ENCODE measurements at regions not wholly inside any gene's neighbourhood (a gene's known extent, or its start where the extent isn't known, plus 50 kb on each side); places are given as distances from the start of the nearest gene placed in this dataset.

DNA sequence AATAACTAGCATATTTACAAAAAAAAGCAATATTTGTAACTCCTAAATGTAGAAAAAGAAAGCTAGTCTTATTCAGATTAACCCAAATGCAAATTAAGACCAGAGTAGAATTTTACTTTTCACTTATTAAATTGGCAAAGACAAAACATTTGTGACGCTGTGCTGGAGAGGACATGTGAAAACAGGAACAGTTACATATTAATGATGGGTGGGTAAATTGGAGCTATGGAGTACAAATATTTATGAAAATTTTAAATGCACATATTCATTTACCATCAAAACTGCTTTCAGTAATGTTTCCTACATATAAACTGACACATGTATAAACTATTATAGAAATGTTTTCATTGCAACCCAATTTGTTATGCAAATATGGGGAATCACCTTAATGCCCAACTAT, 278.9 kb upstream of the POU1F1 start:
- H3K9me3 ChIP-seq, result no peaks in the 10 kb centered on the region
- intact Hi-C loops (cut with DNase I), result no loop called here
- WGBS, result 35% methylated on average over 1 of the region's 1 CpG
- TF ChIP-seq EP300 (IDR thresholded peaks at IDR 0.05) (no peak), POLR2AphosphoS5 (IDR thresholded peaks at IDR 0.05) (no peak), POLR2A (IDR thresholded peaks at IDR 0.05; ENCODE audit: low read depth) (no peak)
- TF ChIP-seq, protein P1, sequence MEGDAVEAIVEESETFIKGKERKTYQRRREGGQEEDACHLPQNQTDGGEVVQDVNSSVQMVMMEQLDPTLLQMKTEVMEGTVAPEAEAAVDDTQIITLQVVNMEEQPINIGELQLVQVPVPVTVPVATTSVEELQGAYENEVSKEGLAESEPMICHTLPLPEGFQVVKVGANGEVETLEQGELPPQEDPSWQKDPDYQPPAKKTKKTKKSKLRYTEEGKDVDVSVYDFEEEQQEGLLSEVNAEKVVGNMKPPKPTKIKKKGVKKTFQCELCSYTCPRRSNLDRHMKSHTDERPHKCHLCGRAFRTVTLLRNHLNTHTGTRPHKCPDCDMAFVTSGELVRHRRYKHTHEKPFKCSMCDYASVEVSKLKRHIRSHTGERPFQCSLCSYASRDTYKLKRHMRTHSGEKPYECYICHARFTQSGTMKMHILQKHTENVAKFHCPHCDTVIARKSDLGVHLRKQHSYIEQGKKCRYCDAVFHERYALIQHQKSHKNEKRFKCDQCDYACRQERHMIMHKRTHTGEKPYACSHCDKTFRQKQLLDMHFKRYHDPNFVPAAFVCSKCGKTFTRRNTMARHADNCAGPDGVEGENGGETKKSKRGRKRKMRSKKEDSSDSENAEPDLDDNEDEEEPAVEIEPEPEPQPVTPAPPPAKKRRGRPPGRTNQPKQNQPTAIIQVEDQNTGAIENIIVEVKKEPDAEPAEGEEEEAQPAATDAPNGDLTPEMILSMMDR (IDR thresholded peaks at IDR 0.05), result no peak
- no peak overlapping the region for H3K4me3 ChIP-seq
- no peaks in the 10 kb centered on the region for H3K36me3 ChIP-seq
- DNase-seq (ENCODE audit: extremely low spot score), result no peak
- H3K4me1 ChIP-seq, result no peaks in the 10 kb centered on the region
- H3K27ac ChIP-seq (replicated peaks in 1 of 4), result no peak overlapping the region
- H3K27me3 ChIP-seq, result no peaks in the 10 kb centered on the region

- H3K36me3 ChIP-seq, result no peaks in the 10 kb centered on the region
- no peaks in the 10 kb centered on the region for H3K27me3 ChIP-seq
- no peak for TF ChIP-seq POLR2A (IDR thresholded peaks at IDR 0.05; ENCODE audit: low read depth)
- no peak for TF ChIP-seq EP300 (IDR thresholded peaks at IDR 0.05)
- TF ChIP-seq, protein P1 (IDR thresholded peaks at IDR 0.05), result no peak
- no peak for TF ChIP-seq POLR2AphosphoS5 (IDR thresholded peaks at IDR 0.05)
- intact Hi-C loops (cut with DNase I), result no loop called here
- H3K4me3 ChIP-seq, result no peak overlapping the region
- no peaks in the 10 kb centered on the region for H3K9me3 ChIP-seq
- 71% methylated on average over 3 of the region's 3 CpGs for WGBS
- H3K4me1 ChIP-seq, result no peaks in the 10 kb centered on the region
- no peak for DNase-seq (ENCODE audit: extremely low spot score)
- no peak overlapping the region for H3K27ac ChIP-seq (replicated peaks in 1 of 4)
Measured at GRCh38 chr3:87553058-87553457, 276.7 kb upstream of the POU1F1 start.

DNA sequence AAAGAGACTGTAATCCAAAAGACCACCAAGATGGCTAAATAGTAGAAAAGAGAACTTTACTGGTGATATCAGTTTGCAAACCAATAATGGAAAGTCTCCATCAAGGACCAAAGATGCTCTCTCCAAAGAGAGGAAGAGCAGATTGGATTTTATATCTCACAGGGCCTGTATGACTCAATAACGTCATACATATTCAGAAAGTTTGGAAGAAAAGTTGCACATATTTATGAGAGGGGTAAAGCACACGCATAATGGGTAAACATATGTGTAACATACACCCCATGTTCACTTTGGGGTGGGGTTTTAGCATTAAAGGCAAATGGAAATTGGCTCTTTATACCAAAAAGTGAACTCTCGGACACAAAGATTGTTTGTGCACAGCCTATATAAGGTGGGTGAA, 274.5 kb upstream of the POU1F1 start:
- DNase-seq (ENCODE audit: extremely low spot score), result no peak
- WGBS, result 83% methylated on average over 3 of the region's 3 CpGs
- intact Hi-C loops (cut with DNase I), result no loop called here
- no peaks in the 10 kb centered on the region for H3K36me3 ChIP-seq
- H3K4me3 ChIP-seq, result no peak overlapping the region
- TF ChIP-seq EP300 (IDR thresholded peaks at IDR 0.05) (no peak), POLR2AphosphoS5 (IDR thresholded peaks at IDR 0.05) (no peak), POLR2A (IDR thresholded peaks at IDR 0.05; ENCODE audit: low read depth) (no peak)
- TF ChIP-seq, protein P1 (IDR thresholded peaks at IDR 0.05), result no peak
- H3K4me1 ChIP-seq, result no peaks in the 10 kb centered on the region
- H3K9me3 ChIP-seq, result no peaks in the 10 kb centered on the region
- no peak overlapping the region for H3K27ac ChIP-seq (replicated peaks in 1 of 4)
- H3K27me3 ChIP-seq, result no peaks in the 10 kb centered on the region

- intact Hi-C loops (cut with DNase I), result no loop called here
- Histone ChIP-seq H3K4me1 (no peaks in the 10 kb centered on the region), H3K36me3 (no peaks in the 10 kb centered on the region), H3K27ac (replicated peaks in 1 of 4) (no peak overlapping the region), H3K9me3 (no peaks in the 10 kb centered on the region), H3K27me3 (no peaks in the 10 kb centered on the region), H3K4me3 (no peak overlapping the region)
- TF ChIP-seq POLR2A (IDR thresholded peaks at IDR 0.05; ENCODE audit: low read depth) (no peak), EP300 (IDR thresholded peaks at IDR 0.05) (no peak), POLR2AphosphoS5 (IDR thresholded peaks at IDR 0.05) (no peak)
- TF ChIP-seq, protein P1 (IDR thresholded peaks at IDR 0.05), result no peak
- no peak for DNase-seq (ENCODE audit: extremely low spot score)
- WGBS, result 49% methylated on average over 2 of the region's 2 CpGs
Measured at GRCh38 chr3:87549208-87549607, 272.8 kb upstream of the POU1F1 start.

- Histone ChIP-seq H3K27me3 (no peaks in the 10 kb centered on the region), H3K9me3 (no peaks in the 10 kb centered on the region), H3K4me3 (no peak overlapping the region), H3K27ac (replicated peaks in 1 of 4) (no peak overlapping the region), H3K4me1 (no peaks in the 10 kb centered on the region), H3K36me3 (no peaks in the 10 kb centered on the region)
- intact Hi-C loops (cut with DNase I), result no loop called here
- TF ChIP-seq, protein P1 (IDR thresholded peaks at IDR 0.05), result no peak
- no peak for TF ChIP-seq POLR2A (IDR thresholded peaks at IDR 0.05; ENCODE audit: low read depth)
- no peak for TF ChIP-seq EP300 (IDR thresholded peaks at IDR 0.05)
- no peak for TF ChIP-seq POLR2AphosphoS5 (IDR thresholded peaks at IDR 0.05)
- 72% methylated on average over 4 of the region's 4 CpGs for WGBS
- DNase-seq (ENCODE audit: extremely low spot score), result no peak
Measured at GRCh38 chr3:87548271-87548670, 271.9 kb upstream of the POU1F1 start.
